Lower leg skin (tissue), 3 donors: ENCODE measurements at regions not wholly inside any gene's neighbourhood (a gene's known extent, or its start where the extent isn't known, plus 50 kb on each side); places are given as distances from the start of the nearest gene placed in this dataset.

Source experiments
- POLR2A ChIP-seq, 2 donors: fragments of 450-650 bp; IDR thresholded peaks; one replicate each; pipeline ENCODE4 v1.6.1; 2016 to 2017; ENCODE audit warnings: antibody characterized with exemption in 2 of 2, mild to moderate bottlenecking in 1 of 2, moderate library complexity in 1 of 2
- TF ChIP-seq, protein P1 (sequence below), 3 donors: fragments of 450-650 bp; IDR thresholded peaks; one replicate each; pipeline ENCODE4 v1.5.1; 2016; ENCODE audit warnings: antibody characterized with exemption in 3 of 3, mild to moderate bottlenecking in 3 of 3, moderate library complexity in 2 of 3

- TF ChIP-seq, protein P1, sequence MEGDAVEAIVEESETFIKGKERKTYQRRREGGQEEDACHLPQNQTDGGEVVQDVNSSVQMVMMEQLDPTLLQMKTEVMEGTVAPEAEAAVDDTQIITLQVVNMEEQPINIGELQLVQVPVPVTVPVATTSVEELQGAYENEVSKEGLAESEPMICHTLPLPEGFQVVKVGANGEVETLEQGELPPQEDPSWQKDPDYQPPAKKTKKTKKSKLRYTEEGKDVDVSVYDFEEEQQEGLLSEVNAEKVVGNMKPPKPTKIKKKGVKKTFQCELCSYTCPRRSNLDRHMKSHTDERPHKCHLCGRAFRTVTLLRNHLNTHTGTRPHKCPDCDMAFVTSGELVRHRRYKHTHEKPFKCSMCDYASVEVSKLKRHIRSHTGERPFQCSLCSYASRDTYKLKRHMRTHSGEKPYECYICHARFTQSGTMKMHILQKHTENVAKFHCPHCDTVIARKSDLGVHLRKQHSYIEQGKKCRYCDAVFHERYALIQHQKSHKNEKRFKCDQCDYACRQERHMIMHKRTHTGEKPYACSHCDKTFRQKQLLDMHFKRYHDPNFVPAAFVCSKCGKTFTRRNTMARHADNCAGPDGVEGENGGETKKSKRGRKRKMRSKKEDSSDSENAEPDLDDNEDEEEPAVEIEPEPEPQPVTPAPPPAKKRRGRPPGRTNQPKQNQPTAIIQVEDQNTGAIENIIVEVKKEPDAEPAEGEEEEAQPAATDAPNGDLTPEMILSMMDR (IDR thresholded peaks at IDR 0.05) = no peak
- TF ChIP-seq POLR2A (IDR thresholded peaks at IDR 0.05) = no peak
These were observed 148.3 kb upstream of the GRIN2B start for GRCh38 chr12:14129611-14130195.
